NB4 (cell line): ENCODE measurements at regions not wholly inside any gene's neighbourhood (a gene's known extent, or its start where the extent isn't known, plus 50 kb on each side); places are given as distances from the start of the nearest gene placed in this dataset.

Experiments
- MYC ChIP-seq: IDR thresholded peaks from 2 replicates; pipeline ENCODE4 v1.6.1; 2011; ENCODE audit warnings: low read depth, low read length
- POLR2A ChIP-seq: IDR thresholded peaks from 2 replicates; pipeline ENCODE4 v1.6.1; 2011; ENCODE audit warnings: mild to moderate bottlenecking; ENCODE audit not compliant: insufficient read length; ENCODE audit errors: extremely low read depth
- TF ChIP-seq, protein P1 (sequence below): IDR thresholded peaks from one replicate; pipeline ENCODE4 v1.5.1; 2012; ENCODE audit warnings: low read depth, low read length
- TF ChIP-seq, protein P2 (sequence below): IDR thresholded peaks from 2 replicates; pipeline ENCODE4 v1.6.1; 2011; ENCODE audit warnings: low read depth, low read length

DNA sequence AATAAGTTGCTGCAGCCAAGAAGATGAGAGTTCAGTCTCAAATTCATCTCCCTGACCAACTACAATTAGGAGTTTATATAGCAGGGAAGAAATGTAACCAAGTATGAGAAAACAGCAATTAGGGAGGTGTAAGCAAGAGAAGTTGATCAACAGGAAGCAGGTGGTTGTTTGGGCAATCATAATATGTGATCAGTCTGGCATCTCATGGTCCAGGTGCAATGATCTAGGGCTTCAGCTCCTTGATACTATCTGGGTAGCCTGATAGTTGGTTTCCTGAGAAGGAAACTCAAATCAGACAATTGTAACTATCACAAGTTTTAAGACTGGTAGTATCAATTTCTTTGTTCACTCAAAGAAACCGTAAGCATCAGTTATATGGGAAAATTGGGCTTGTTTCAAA lies 1574.3 kb upstream of the PABPC4L start:
- TF ChIP-seq, protein P1, sequence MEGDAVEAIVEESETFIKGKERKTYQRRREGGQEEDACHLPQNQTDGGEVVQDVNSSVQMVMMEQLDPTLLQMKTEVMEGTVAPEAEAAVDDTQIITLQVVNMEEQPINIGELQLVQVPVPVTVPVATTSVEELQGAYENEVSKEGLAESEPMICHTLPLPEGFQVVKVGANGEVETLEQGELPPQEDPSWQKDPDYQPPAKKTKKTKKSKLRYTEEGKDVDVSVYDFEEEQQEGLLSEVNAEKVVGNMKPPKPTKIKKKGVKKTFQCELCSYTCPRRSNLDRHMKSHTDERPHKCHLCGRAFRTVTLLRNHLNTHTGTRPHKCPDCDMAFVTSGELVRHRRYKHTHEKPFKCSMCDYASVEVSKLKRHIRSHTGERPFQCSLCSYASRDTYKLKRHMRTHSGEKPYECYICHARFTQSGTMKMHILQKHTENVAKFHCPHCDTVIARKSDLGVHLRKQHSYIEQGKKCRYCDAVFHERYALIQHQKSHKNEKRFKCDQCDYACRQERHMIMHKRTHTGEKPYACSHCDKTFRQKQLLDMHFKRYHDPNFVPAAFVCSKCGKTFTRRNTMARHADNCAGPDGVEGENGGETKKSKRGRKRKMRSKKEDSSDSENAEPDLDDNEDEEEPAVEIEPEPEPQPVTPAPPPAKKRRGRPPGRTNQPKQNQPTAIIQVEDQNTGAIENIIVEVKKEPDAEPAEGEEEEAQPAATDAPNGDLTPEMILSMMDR: no peak
- TF ChIP-seq, protein P2, sequence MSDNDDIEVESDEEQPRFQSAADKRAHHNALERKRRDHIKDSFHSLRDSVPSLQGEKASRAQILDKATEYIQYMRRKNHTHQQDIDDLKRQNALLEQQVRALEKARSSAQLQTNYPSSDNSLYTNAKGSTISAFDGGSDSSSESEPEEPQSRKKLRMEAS: no peak
- TF ChIP-seq MYC (no peak), POLR2A (no peak)
